ENCODE measurements at regions not wholly inside any gene's neighbourhood (a gene's known extent, or its start where the extent isn't known, plus 50 kb on each side); places are given as distances from the start of the nearest gene placed in this dataset.
"Not testable (repeated sequence)": the region's sequence is repeated elsewhere in the genome, so short reads cannot be mapped to it uniquely, and the experiment has no call there.

DNA sequence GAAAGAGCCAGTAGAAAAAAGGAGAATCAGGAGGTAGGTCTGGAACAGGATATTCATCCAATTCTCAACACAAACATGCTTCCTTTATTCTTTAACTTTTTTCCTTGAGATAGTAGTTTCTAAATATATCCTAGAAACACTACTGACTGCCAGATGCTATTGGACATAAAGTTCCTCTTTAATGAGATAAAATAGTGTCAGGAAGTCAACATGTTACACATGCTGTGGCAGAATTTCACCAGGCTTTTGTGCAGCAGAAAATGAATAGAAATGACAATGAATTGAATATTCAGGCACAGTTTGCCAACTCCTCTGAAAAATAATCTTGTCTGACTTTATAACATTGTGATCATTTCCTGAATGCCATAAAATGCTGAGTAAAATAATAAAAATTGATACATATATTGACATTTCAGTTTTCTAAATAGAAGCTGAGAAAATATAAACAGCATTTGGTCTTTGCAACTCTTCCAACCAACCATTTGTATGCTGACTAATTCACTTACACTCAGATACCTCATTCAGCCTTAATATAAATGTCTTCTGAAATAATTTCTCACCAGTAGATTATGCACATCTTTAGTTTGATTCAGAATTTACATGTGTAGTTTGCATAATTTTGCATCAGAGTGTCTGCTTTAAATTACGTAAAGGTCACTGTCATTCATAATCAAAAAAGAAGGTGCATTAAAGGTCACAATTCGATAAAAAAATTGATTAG lies 486.1 kb upstream of the ADGRL2 start:
- peak; percentile 1 for DNase-seq

DNA sequence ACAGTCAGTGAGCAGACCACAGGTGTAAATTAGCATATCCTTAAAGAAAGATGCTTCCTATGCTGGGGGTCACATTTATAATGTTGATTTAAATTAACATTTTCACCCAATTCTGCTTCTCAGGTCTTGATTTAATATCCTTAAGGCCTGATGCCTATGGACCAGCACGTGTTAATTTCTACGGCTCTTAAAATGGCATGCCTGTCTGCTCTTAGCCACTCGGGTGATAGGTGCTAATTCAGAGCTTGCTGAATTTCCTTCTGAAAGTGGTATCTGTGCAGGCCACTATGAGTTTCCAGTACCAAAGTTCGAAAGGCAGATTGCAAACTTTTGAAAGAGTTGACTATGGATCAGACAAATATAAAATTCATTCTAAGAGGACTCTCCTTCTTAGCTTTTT lies 487.4 kb upstream of the ADGRL2 start:
- DNase-seq, result no peak

DNA sequence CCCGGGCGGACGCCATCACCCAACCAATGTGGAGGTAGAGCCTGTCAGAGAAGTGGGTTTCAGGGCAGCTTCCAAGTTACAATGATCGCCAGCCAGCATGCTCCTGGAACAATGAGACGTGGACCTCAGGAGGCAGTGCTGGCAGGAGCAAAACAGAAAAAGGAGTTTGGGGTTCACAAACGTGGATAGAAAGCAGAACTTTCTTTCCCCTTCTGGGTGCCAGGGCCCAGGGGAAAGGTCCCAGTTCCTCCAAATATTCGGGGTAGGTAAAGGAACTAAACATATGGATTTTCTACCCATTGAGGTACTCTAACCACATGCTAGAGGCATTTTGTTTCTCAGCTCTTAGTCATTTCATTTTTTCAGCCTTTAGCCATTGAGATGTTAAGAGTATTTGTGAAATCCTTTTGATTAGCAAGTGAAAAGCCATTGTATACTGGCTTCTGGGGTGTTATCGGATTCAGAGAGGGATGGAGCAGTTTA lies 488.4 kb upstream of the ADGRL2 start:
- no peak for DNase-seq

DNA sequence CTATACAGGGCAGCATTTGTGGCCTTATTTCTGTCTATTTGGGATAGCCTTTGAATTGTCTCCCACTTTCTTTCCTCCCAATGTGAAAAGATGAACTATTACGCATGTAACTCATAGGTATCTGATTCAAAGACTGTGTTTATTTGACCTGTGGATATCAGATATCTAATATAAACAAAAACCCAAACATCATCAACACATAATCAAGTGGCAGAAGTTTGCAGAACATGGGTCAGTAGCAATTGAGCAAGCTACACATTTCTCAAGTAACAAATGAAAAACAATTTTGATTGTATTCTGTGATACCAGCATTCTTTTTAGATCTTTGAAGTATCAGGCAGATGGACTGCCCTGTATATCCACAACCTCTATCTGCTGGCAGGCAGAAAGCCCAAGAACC lies 490.5 kb upstream of the ADGRL2 start:
- DNase-seq, result no peak

DNA sequence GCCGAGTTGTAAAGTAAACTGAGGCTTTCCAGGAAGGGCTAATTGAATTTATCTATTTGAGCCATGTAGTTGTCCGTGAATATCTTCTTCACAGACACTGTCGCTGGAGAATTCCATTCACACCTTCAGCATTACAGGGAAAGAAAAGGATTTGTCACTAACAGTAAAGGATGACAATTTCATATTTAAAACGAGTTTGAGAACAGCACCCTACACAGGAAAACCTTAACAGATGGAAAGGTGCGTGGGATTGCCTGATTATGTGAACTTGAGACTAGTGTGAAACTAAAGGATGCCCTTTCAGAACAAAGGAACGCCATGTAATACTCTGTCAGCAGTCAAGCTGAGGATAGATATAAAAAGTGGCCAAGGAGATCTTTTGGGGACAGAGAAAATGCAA lies 492.5 kb upstream of the ADGRL2 start:
- no peak for DNase-seq

DNA sequence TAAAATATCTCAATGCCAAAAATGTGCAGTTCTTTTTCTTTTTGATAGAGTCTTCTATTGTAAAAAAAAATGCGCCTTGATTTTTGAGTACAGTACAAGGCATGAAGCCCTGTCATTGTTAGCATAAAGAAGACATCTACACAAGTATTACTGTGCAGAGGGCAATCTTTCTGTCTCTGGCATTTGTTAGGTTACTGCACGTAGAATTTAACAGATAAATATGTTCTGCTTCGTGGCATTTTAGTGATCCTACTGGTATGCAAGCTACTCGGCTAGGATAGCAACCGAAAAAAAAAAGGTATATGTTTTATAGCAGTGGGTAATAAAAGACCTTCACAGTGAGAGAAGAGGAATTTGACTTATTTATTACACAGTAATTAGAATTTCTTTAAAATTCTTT lies 492.9 kb upstream of the ADGRL2 start:
- DNase-seq, result no peak

DNA sequence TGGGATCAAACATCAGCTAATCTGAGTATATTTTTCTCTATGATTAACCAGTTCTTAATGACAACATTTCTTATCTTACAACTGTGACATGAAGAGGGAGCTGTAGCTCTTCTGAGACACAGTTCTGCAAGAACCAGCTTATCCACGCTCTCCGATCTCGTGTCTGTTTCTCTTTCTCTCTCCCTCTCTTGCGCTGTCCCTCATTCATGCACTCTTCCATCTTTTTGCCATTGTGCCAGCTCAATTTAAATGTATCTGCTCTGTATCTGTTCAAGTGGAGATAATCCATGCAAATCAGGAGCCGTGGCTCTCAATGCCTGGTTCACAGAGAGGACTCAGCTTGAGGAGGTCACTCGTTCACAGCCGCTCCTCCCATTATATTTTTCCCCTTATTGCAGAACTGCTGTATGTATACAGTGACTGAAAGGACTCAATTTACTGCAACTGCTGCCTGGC lies 494.7 kb upstream of the ADGRL2 start:
- DNase-seq, result peak; percentile 63

DNA sequence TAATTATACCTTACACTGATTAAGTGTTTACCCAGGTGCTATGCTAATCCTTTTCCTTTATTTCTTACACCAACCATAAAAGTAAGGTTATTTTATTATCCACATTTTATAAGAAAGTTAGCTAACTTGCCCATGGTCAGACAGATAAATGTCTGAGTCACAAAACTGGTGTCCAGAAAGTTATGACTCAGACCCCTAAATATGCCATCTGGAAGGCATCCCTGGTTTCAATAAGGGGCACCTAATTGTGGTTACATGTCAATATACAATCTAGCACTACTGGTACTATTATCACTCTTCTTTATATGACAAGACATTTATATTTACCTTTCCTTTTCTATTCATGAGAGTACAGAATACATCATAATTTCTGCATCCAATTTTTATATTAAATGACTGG lies 496.5 kb upstream of the ADGRL2 start:
- DNase-seq, result no peak

DNA sequence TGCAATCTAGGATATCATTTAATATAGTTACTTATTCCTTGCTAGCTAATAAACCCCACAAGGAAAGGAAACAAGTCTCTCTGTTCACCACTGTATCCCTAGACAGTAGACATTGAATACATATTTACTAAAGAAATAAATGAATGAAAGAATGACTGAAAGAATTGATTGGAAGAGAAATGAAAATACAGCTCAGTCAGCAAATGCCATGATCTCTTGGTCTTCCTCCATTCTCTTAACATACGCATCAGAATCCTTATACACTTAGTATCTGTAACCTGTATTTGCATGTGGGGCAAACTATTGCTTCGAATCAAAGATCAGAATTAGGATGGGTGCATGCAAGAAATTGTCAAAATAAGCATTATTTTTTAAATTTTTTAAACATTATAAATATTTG lies 500.8 kb upstream of the ADGRL2 start:
- no peak for DNase-seq

DNA sequence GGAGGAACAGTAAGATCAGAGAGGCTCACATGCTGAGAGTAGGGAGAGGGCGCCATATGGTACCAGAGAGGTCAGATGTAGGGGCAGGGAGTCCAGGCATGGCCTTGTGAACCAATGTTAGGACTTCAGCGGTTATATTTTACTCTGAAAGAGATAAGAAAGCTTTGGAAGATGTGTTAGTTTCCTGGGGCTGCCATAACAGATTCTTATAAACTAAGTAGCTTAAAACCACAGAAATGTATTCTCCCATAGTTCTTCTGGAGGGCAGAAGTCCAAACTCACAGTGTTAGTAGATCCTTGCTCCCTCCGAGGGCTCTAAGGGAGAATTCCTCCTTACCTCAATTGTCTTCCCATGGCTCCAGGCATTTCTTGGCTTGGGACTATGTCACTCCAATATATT lies 502.5 kb upstream of the ADGRL2 start:
- no peak for DNase-seq

DNA sequence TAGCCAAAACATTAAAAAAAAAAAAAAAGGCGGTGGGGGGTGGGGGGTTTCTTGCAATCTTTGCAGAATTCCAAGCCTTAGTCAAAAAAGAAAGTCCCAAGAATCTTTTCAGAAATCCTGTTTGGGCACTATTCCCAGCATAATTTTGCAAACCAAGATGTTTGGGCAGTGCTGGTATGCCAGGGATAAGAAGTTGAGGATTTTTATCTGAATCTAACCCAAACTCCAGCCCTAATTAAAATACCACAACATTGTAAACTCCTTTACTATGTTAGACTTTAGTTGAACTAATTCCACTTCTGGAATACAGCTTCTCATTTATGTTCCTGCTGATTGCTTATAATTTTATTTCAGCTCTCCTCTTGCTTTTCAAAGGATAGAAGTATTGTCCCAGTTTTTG lies 504.1 kb upstream of the ADGRL2 start:
- no peak for DNase-seq

DNA sequence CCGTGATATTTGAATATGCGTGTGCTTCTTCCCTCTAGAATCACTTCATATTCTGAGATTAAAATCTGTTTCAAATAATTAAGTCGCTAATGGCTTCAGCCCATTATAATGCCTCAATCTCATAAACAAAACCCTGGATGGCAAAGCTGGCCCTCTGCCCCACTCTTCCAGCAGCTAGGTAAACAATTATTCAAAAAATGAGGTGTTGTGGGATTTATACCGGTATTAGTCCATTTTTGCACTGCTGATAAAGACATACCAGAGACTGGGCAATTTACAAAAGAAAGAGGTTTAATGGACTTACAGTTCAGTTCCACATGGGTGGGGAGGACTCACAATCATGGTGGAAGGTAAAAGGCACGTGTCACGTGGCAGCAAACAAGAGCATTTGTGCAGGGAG lies 510.4 kb upstream of the ADGRL2 start:
- DNase-seq, result no peak

DNA sequence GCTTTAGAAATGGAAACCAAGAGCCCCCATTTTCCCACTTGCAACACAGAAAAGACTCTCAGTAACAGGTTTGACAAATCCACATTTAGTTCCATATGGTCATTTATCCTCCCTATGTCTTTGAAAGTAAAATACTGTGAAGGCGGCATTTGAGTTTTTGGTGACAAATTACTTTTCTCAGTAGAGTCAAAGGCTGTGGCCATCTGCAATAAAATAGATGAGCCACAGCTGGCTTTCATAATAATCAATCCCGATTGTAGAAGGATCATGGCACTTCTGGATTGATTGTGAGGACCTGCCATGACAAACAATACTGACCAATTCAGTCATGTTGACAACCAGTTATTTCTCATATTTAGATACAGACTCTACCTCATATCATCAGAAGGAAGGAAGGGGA lies 512.0 kb upstream of the ADGRL2 start:
- DNase-seq, result no peak

DNA sequence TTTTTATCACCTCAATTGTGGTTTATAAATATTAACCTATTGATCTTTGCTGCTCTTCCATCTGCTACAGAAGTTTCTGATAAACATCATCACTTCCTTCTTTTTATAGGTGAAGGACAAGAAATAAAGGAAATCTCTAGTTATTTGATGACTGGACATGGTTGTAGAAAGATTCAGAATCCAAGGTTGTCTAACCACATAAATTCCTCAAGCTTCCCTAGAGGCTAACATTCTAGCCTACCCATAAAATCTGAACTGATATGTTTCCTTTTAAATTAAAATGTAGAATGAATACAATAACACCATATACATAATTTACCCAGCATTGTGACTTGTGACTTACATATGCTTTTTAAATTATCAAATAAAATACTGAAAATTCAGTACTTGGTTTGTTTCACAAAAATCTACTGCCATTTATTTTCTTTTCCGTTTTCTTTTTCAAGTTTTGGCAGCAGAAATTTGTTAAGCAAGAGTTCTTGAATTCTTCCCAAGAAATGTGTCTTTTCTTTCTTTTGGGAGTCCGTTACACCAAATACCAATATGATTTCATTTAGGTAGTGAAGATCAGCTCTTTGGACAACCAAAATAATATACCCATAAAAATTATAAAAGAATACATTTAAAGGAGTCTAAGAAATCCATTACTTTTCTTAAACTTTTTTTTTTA lies 513.2 kb upstream of the ADGRL2 start:
- no peak for DNase-seq

DNA sequence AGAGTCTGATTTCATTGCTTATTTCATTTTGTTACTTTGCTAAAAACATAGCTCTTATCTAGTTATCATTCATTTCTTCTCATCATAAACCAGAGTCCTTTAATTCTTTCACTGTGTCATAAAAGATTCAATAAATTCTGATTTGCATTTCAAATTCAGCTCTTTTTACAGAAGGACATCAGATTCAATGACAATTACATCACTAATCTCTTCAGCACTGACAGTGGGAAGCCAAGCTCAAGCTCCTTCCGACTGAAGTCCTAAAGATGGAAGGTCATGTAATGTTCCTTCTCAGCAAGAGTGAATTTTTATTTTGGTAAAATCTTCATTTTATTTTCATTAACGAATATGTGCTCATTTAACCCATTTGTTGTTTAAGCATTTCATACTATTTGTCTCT lies 530.7 kb upstream of the ADGRL2 start:
- DNase-seq, result no peak

DNA sequence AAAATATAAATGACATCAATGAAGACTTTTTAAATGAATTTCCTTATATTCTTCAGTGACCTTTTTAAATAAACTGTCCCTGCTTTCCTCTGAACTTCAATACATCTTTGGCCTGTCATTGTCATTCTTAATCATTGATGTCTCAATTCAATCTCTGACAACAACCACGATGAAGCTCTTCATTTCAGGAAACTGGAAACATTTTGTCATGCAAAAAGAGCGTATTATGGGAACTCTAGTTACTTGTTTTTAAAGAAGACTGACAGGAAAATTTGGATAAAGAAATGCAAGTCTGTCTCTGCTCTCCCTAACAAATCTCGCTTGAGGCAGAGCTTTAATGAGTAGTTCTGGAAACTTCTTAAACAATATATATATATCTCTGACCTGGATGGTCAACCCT lies 535.8 kb upstream of the ADGRL2 start:
- DNase-seq, result no peak

DNA sequence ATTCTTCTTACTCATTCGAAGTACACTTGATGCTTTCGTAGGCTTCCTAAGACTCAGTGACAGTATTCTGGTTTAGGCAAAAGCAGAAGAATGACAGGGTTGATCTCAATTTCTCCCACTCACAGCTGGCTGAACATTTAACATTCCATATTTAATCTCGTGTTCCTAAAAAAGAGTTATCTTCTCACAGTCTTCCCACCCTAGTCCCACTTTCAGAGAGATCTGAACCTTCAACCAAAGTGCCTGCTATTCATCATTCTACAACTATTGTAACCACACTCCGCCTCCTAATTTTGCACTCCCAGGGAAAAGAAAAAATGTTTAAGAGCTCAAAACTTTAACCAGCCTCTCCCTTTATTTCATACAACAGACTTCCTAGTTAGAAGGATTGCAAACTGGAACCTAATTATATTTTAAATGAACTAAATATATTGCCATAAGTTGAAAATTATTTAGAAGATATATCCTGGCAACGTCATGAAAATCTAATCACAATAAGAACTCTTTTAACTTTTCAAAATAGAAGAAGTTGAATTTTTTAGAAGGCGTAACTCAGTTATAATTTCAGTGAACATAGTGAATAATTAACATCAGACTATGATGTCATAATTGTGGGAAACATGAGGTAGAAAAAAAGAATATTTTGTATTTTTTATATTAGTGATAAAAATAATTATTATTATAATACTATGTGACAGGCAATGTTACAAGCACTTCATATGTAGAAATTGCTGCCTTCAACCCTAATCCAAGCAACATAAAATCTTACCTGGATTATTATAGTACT lies 540.9 kb upstream of the ADGRL2 start:
- no peak for DNase-seq

DNA sequence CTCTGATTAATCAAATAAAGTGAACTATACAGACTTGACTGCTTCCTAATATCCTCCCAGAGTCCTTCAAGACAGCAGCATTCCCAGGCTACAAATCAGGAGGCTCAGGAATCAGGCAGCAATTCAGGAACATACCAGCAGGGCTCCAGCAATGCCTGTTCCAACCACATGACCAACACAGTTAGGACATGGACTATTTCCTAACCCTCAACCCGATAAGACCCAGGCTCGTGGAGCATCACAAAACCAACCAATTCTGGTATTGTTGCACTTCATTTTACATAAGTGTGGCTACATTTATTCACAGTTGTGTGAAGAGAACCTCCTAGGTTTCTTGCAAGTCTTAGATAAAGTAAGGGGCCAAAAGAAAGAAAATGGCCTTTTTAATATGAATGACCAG lies 546.2 kb upstream of the ADGRL2 start:
- DNase-seq, result no peak

DNA sequence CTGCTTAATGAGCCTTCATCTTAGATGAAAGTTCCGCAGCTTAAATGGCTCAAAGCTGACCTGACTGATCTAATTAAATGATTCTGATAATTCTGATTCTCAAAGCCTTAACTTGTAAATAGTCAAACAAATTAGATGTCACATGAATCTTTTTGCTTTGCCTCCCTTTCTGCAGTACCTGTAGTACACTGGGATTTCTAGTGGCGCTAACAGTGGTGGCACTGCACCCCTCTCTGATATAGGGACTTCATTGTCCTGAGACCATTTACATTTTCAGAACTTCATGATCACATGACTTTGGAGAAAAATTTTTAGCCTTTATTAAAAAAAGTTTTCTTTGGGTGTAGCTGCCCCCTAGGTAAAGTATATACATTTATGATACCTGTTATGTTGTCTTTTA lies 546.7 kb upstream of the ADGRL2 start:
- DNase-seq, result no peak

DNA sequence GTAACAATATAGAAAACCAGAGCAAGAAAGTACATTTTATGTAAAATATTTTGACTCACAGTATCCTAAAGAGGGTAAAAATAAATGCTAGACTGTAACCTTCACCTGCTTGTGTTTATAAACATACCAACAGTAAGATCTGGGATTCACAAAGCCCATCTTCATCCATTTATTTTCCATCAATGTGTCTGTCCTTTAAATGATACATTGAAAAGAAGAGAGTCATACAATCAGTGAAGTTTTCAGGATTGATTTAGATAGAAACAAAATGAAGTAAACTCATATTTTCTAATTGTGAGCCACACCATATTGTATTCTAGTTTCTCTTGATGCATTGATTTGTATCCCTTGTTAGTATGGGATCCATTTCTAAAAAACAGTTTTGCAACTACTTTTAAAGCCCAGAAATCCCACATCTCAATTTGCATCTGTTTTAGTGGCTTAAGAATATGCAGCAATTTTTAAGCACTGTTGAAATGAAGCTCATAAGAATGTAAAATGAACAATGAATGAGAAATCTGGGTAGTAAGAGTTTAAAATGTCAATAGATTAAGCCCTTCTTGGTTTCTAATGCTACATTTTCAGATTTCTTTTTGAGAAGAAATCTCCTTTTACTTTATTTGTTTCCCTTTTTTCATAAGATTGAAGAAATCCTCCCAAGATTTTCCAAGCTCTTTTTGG lies 548.1 kb upstream of the ADGRL2 start:
- DNase-seq, result no peak

DNA sequence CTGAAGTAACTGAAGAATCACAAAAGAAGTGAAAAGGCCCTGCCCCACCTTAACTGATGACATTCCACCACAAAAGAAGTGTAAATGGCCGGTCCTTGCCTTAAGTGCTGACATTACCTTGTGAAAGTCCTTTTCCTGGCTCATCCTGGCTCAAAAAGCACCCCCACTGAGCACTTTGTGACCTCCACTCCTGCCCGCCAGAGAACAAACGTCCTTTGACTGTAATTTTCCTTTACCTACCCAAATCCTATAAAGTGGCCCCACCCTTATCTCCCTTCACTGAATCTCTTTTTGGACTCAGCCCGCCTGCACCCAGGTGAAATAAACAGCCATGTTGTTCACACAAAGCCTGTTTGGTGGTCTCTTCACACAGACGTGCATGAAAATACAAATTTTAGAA lies 549.9 kb upstream of the ADGRL2 start:
- DNase-seq, result not testable (repeated sequence)

DNA sequence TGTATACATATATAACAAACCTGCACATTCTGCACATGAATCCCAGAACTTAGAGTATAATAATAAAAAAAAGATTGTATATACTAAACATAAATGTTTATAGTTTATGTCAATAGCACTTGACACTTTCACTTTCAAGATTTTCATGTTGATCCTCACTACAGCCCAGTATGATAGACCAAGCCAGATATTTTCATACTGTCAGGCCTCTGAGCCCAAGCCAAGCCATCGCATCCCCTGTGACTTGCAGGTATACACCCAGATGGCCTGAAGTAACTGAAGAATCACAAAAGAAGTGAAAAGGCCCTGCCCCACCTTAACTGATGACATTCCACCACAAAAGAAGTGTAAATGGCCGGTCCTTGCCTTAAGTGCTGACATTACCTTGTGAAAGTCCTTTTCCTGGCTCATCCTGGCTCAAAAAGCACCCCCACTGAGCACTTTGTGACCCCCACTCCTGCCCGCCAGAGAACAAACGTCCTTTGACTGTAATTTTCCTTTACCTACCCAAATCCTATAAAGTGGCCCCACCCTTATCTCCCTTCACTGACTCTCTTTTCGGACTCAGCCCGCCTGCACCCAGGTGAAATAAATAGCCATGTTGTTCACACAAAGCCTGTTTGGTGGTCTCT lies 555.5 kb upstream of the ADGRL2 start:
- DNase-seq, result not testable (repeated sequence)

DNA sequence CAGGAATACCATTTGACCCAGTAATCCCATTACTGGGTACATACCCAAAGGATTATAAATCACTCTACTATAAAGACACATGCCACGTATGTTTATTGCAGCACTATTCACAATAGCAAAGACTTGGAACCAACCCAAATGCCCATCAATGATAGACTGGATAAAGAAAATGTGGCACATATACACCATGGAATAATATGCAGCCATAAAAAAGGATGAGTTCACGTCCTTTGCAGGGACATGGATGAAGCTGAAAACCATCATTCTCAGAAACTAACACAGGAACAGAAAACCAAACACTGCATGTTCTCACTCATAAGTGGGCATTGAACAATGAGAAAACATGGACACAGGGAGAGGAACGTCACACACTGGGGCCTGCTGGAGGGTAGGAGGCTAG lies 556.1 kb upstream of the ADGRL2 start:
- DNase-seq, result not testable (repeated sequence)

Data from hematopoietic multipotent progenitor cell treated with erythropoietin and hydrocortisone succinate and interleukin-3 and kit ligand, for 6 days (in vitro differentiated cells).